ENCODE measurements at regions not wholly inside any gene's neighbourhood (a gene's known extent, or its start where the extent isn't known, plus 50 kb on each side); places are given as distances from the start of the nearest gene placed in this dataset.

- Mint-ChIP-seq H3K36me3 (no peaks in the 10 kb centered on the region), H3K4me1 (no peaks in the 10 kb centered on the region), H3K9me3 (no peaks in the 10 kb centered on the region), H3K4me3 (no peak overlapping the region), H3K27ac (no peak overlapping the region)
- no peak for ATAC-seq
- DNase-seq (ENCODE audit: low spot score in 2 of 2): no peak
Observed at GRCh38 chr2:226267516-226268289, 531.9 kb downstream of the IRS1 start.

GRCh38 chr2:226256709-226257376 lies 542.8 kb downstream of the IRS1 start:
- Mint-ChIP-seq H3K9me3 (peaks cover 3% of the 10 kb centered on the region), H3K4me3 (no peak overlapping the region), H3K36me3 (no peaks in the 10 kb centered on the region), H3K4me1 (no peaks in the 10 kb centered on the region), H3K27ac (no peak overlapping the region)
- no peak for ATAC-seq
- DNase-seq (ENCODE audit: low spot score in 2 of 2): no peak

GRCh38 chr2:226256237-226256636 lies 543.4 kb downstream of the IRS1 start:
- peaks cover 3% of the 10 kb centered on the region for H3K9me3 Mint-ChIP-seq
- ATAC-seq: no peak
- DNase-seq (ENCODE audit: low spot score in 2 of 2): no peak
- no peak overlapping the region for H3K27ac Mint-ChIP-seq
- H3K4me1 Mint-ChIP-seq: no peaks in the 10 kb centered on the region
- H3K36me3 Mint-ChIP-seq: no peaks in the 10 kb centered on the region
- H3K4me3 Mint-ChIP-seq: no peak overlapping the region

GRCh38 chr2:226251661-226252060 lies 548.0 kb downstream of the IRS1 start:
- Mint-ChIP-seq H3K36me3 (no peaks in the 10 kb centered on the region), H3K9me3 (peaks cover 2% of the 10 kb centered on the region)
- no peak for ATAC-seq

GRCh38 chr2:226247289-226248275 lies 552.0 kb downstream of the IRS1 start:
- H3K9me3 Mint-ChIP-seq: peaks cover 6% of the 10 kb centered on the region
- no peaks in the 10 kb centered on the region for H3K4me1 Mint-ChIP-seq
- no peak overlapping the region for H3K4me3 Mint-ChIP-seq
- no peak overlapping the region for H3K27ac Mint-ChIP-seq
- no peaks in the 10 kb centered on the region for H3K36me3 Mint-ChIP-seq
- DNase-seq (ENCODE audit: low spot score in 2 of 2) (no peak), ATAC-seq (no peak)

More at GRCh38 chr2:226251661-226252060, 548.0 kb downstream of the IRS1 start:
- H3K4me1 Mint-ChIP-seq: no peaks in the 10 kb centered on the region
- no peak overlapping the region for H3K27ac Mint-ChIP-seq
- H3K4me3 Mint-ChIP-seq: no peak overlapping the region
- DNase-seq (ENCODE audit: low spot score in 2 of 2): no peak

GRCh38 chr2:226234187-226234586 lies 565.4 kb downstream of the IRS1 start:
- no peak overlapping the region for H3K27ac Mint-ChIP-seq
- ATAC-seq (no peak), DNase-seq (ENCODE audit: low spot score in 2 of 2) (no peak)
- no peak overlapping the region for H3K4me3 Mint-ChIP-seq
- peaks cover 2% of the 10 kb centered on the region for H3K9me3 Mint-ChIP-seq
- H3K36me3 Mint-ChIP-seq: no peaks in the 10 kb centered on the region
- H3K4me1 Mint-ChIP-seq: no peaks in the 10 kb centered on the region

- H3K9me3 Mint-ChIP-seq: peaks cover 2% of the 10 kb centered on the region
- no peaks in the 10 kb centered on the region for H3K4me1 Mint-ChIP-seq
- no peak overlapping the region for H3K4me3 Mint-ChIP-seq
- H3K36me3 Mint-ChIP-seq: no peaks in the 10 kb centered on the region
- no peak for DNase-seq (ENCODE audit: low spot score in 2 of 2)
- H3K27ac Mint-ChIP-seq: no peak overlapping the region
- ATAC-seq: no peak
Observed at GRCh38 chr2:226233388-226233787, 566.2 kb downstream of the IRS1 start.

GRCh38 chr2:226228080-226228479 lies 571.5 kb downstream of the IRS1 start:
- no peak overlapping the region for H3K4me3 Mint-ChIP-seq
- no peaks in the 10 kb centered on the region for H3K4me1 Mint-ChIP-seq
- DNase-seq (ENCODE audit: low spot score in 2 of 2): no peak
- ATAC-seq: no peak
- no peaks in the 10 kb centered on the region for H3K9me3 Mint-ChIP-seq
- H3K36me3 Mint-ChIP-seq: no peaks in the 10 kb centered on the region
- H3K27ac Mint-ChIP-seq: no peak overlapping the region

- Mint-ChIP-seq H3K36me3 (no peaks in the 10 kb centered on the region), H3K27ac (no peak overlapping the region), H3K4me1 (no peaks in the 10 kb centered on the region), H3K4me3 (no peak overlapping the region), H3K9me3 (no peaks in the 10 kb centered on the region)
- no peak for DNase-seq (ENCODE audit: low spot score in 2 of 2)
- no peak for ATAC-seq
Observed at GRCh38 chr2:226227341-226227740, 572.3 kb downstream of the IRS1 start.

- Mint-ChIP-seq H3K4me3 (no peak overlapping the region), H3K9me3 (no peaks in the 10 kb centered on the region), H3K27ac (no peak overlapping the region), H3K36me3 (no peaks in the 10 kb centered on the region), H3K4me1 (no peaks in the 10 kb centered on the region)
- no peak for ATAC-seq
- no peak for DNase-seq (ENCODE audit: low spot score in 2 of 2)
Observed at GRCh38 chr2:226223704-226224103, 575.9 kb downstream of the IRS1 start.

- Mint-ChIP-seq H3K4me1 (no peaks in the 10 kb centered on the region), H3K27ac (no peak overlapping the region), H3K36me3 (no peaks in the 10 kb centered on the region), H3K4me3 (no peak overlapping the region), H3K9me3 (no peaks in the 10 kb centered on the region)
- ATAC-seq (no peak), DNase-seq (ENCODE audit: low spot score in 2 of 2) (no peak)
Observed at GRCh38 chr2:226220511-226220910, 579.1 kb downstream of the IRS1 start.

GRCh38 chr2:226217191-226217590 lies 582.4 kb downstream of the IRS1 start:
- DNase-seq (ENCODE audit: low spot score in 2 of 2) (no peak), ATAC-seq (no peak)
- no peak overlapping the region for H3K27ac Mint-ChIP-seq
- H3K4me3 Mint-ChIP-seq: no peak overlapping the region
- no peaks in the 10 kb centered on the region for H3K9me3 Mint-ChIP-seq
- no peaks in the 10 kb centered on the region for H3K4me1 Mint-ChIP-seq
- no peaks in the 10 kb centered on the region for H3K36me3 Mint-ChIP-seq

- H3K27ac Mint-ChIP-seq: no peak overlapping the region
- no peak overlapping the region for H3K4me3 Mint-ChIP-seq
- no peaks in the 10 kb centered on the region for H3K4me1 Mint-ChIP-seq
- ATAC-seq (no peak), DNase-seq (ENCODE audit: low spot score in 2 of 2) (no peak)
- no peaks in the 10 kb centered on the region for H3K9me3 Mint-ChIP-seq
- no peaks in the 10 kb centered on the region for H3K36me3 Mint-ChIP-seq
Observed at GRCh38 chr2:226216575-226216974, 583.0 kb downstream of the IRS1 start.

GRCh38 chr2:226215902-226216503 lies 583.6 kb downstream of the IRS1 start:
- Mint-ChIP-seq H3K4me1 (no peaks in the 10 kb centered on the region), H3K4me3 (no peak overlapping the region), H3K9me3 (no peaks in the 10 kb centered on the region), H3K27ac (no peak overlapping the region), H3K36me3 (no peaks in the 10 kb centered on the region)
- peak; percentile 74 for ATAC-seq
- DNase-seq (ENCODE audit: low spot score in 2 of 2): peak; percentile 24 to 66

GRCh38 chr2:226213717-226214116 lies 585.9 kb downstream of the IRS1 start:
- DNase-seq (ENCODE audit: low spot score in 2 of 2) (no peak), ATAC-seq (no peak)
- no peaks in the 10 kb centered on the region for H3K36me3 Mint-ChIP-seq
- no peak overlapping the region for H3K4me3 Mint-ChIP-seq
- H3K4me1 Mint-ChIP-seq: no peaks in the 10 kb centered on the region
- H3K9me3 Mint-ChIP-seq: no peaks in the 10 kb centered on the region
- H3K27ac Mint-ChIP-seq: no peak overlapping the region
